Adrenal gland (tissue), 9 donors: ENCODE measurements at regions not wholly inside any gene's neighbourhood (a gene's known extent, or its start where the extent isn't known, plus 50 kb on each side); places are given as distances from the start of the nearest gene placed in this dataset.

Source experiments
- DNase-seq, 7 donors: peaks; one replicate each; pipeline ENCODE4 v3.0.0-alpha.2; 2019 to 2020
- H3K27ac ChIP-seq, 5 donors: fragments of 200-600 bp; sonication (generic) in 4 of 5; 1 replicate in 3 of 5; 2 replicates in 2 of 5; pipeline versions ENCODE4 v1.5.1 to v1.8.0; 2016 to 2020; ENCODE audit warnings: mild to moderate bottlenecking in 1 of 5
- H3K27me3 ChIP-seq: fragments of 200-600 bp; 2 replicates; pipeline ENCODE4 v1.8.0; 2021
- H3K36me3 ChIP-seq, 2 donors: fragments of 200-600 bp; replicated peaks in 1 of 2; 1 replicate in 1 of 2; 2 replicates in 1 of 2; pipeline versions ENCODE4 v1.5.1 to v1.8.0; 2018 to 2022
- H3K4me1 ChIP-seq, 2 donors: fragments of 200-600 bp; replicated peaks in 1 of 2; 1 replicate in 1 of 2; 2 replicates in 1 of 2; pipeline versions ENCODE4 v1.5.1 to v1.8.0; 2018 to 2021
- H3K4me3 ChIP-seq, 4 donors: fragments of 200-600 bp; sonication (generic) in 3 of 4; one replicate each; pipeline ENCODE4 v1.5.1; 2016 to 2018
- H3K9me3 ChIP-seq, 3 donors: fragments of 200-600 bp; sonication (generic) in 1 of 3; replicated peaks in 1 of 3; 1 replicate in 2 of 3; 2 replicates in 1 of 3; pipeline versions ENCODE4 v1.5.1 to v1.8.0; 2016 to 2021
- POLR2A ChIP-seq, 2 donors: fragments of 450-650 bp; IDR thresholded peaks; one replicate each; pipeline ENCODE4 v1.6.1; 2017; ENCODE audit warnings: antibody characterized with exemption in 2 of 2, mild to moderate bottlenecking in 2 of 2, moderate library complexity in 1 of 2
- WGBS, 4 donors: extraction: QIAGEN DNeasy Blood & Tissue Kit in 2 of 4; methylation state at CpG; one replicate each; pipeline versions ENCODE4 v1.1.5 to v1.1.7; 2013 to 2017; 5-methylcytosine and 5-hydroxymethylcytosine counted together
- intact Hi-C, 2 donors: fragments of 100-400 bp; cut with DNase I; formaldehyde crosslinking; loops; one replicate each; pipeline versions ENCODE4 v1.14.1 to v1.15.0; 2022 to 2023
- TF ChIP-seq, protein P1 (sequence below), 6 experiments: fragments of 450-650 bp in 4 of 6; fragments of 200-600 bp in 2 of 6; sonication (generic) in 1 of 6; IDR thresholded peaks; 1 replicate in 5 of 6; 2 replicates in 1 of 6; pipeline versions ENCODE4 v1.5.1 to v1.8.0; 2016 to 2021; ENCODE audit warnings: antibody characterized with exemption in 6 of 6, mild to moderate bottlenecking in 2 of 6, moderate library complexity in 1 of 6
- donor health status: healthy with polysubstance abuse.
- donor health status: Bipolar disorder and iron deficiency.
- donor health status: DM: yes; HTN: yes; CAD: no.
- donor health status: DM: no; HTN: no; CAD: no.
- donor health status: DM: no; HTN: no; CAD: no.

DNA sequence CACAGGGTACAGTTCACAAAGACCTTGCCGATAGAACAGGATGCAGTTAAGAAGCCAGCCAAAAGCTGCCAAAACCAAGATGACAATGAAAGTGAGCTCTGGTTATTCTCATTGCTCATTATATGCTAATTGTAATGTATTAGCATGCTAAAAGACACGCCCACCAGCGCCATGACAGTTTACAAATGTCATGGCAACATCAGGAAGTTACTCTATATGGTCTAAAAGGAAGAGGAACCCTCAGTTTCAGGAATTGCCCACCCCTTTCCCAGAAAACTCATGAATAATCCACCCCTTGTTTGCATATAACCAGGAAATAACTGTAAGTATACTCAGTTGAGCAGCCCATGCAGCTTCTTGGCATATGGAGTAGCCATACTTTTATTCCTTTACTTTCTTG is 748.7 kb downstream of the QKI start:
- intact Hi-C loops = no loop called here
- DNase-seq = no peak
- no peak overlapping the region for H3K27ac ChIP-seq
- no peaks in the 10 kb centered on the region for H3K36me3 ChIP-seq
- no peaks in the 10 kb centered on the region for H3K27me3 ChIP-seq
- H3K4me1 ChIP-seq = no peaks in the 10 kb centered on the region
- TF ChIP-seq, protein P1, sequence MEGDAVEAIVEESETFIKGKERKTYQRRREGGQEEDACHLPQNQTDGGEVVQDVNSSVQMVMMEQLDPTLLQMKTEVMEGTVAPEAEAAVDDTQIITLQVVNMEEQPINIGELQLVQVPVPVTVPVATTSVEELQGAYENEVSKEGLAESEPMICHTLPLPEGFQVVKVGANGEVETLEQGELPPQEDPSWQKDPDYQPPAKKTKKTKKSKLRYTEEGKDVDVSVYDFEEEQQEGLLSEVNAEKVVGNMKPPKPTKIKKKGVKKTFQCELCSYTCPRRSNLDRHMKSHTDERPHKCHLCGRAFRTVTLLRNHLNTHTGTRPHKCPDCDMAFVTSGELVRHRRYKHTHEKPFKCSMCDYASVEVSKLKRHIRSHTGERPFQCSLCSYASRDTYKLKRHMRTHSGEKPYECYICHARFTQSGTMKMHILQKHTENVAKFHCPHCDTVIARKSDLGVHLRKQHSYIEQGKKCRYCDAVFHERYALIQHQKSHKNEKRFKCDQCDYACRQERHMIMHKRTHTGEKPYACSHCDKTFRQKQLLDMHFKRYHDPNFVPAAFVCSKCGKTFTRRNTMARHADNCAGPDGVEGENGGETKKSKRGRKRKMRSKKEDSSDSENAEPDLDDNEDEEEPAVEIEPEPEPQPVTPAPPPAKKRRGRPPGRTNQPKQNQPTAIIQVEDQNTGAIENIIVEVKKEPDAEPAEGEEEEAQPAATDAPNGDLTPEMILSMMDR (IDR thresholded peaks at IDR 0.05) = no peak
- no peak for TF ChIP-seq POLR2A (IDR thresholded peaks at IDR 0.05)
- 54 to 82% (median 66%) methylated on average over 3 of the region's 3 CpGs for WGBS, 4 donors
- H3K9me3 ChIP-seq = no peaks in the 10 kb centered on the region
- H3K4me3 ChIP-seq = no peak overlapping the region

DNA sequence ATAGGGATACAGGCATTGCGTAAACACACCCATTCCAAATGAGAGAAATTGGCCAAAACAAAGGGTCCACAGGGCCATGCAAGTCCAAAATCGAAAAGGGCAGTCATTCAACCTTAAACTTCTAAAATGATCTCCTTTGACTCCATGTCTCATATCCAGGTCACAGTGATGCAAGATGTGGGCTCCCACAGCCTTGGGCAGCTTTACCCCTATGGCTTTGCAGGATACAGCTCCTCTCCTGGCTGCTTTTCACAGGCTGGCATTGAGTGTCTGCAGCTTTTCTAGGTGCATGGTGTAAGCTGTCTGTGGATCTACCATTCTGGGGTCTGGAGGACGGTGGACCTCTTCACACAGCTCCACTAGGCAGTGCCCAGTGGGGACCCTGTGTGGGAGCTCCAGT is 744.5 kb downstream of the QKI start:
- Histone ChIP-seq H3K36me3 (no peaks in the 10 kb centered on the region), H3K4me3 (no peak overlapping the region), H3K27ac (no peak overlapping the region), H3K4me1 (no peaks in the 10 kb centered on the region), H3K9me3 (no peaks in the 10 kb centered on the region), H3K27me3 (no peaks in the 10 kb centered on the region)
- intact Hi-C loops = no loop called here
- TF ChIP-seq, protein P1 (IDR thresholded peaks at IDR 0.05) = no peak
- no peak for TF ChIP-seq POLR2A (IDR thresholded peaks at IDR 0.05)
- 57 to 81% (median 74%) methylated on average over 3 of the region's 3 CpGs for WGBS, 4 donors
- no peak for DNase-seq

DNA sequence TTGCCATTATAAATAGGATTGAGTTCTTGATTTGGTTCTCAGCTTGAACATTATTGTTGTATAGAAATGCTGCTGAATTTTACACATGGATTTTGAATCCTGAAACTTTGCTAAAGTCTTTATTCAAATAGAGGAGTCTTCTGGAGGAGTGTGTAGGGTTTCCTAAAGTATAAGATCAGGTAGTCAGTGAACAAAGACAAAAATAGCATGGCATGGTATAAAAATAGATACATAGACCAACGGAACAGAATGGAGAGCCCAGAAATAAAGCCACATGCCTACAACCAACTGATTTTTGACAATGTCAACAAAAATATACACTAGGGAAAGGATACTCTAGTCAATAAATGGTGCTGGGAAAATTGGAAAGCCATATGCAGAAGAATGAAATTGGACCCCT is 740.1 kb downstream of the QKI start:
- H3K4me1 ChIP-seq = no peaks in the 10 kb centered on the region
- WGBS, 4 donors = 56 to 69% (median 66%) methylated on average over 1 of the region's 1 CpG
- H3K4me3 ChIP-seq = no peak overlapping the region
- intact Hi-C loops = no loop called here
- H3K36me3 ChIP-seq = no peaks in the 10 kb centered on the region
- H3K9me3 ChIP-seq = no peaks in the 10 kb centered on the region
- DNase-seq = no peak
- no peaks in the 10 kb centered on the region for H3K27me3 ChIP-seq
- TF ChIP-seq, protein P1 (IDR thresholded peaks at IDR 0.05) = no peak
- TF ChIP-seq POLR2A (IDR thresholded peaks at IDR 0.05) = no peak
- H3K27ac ChIP-seq = no peak overlapping the region

DNA sequence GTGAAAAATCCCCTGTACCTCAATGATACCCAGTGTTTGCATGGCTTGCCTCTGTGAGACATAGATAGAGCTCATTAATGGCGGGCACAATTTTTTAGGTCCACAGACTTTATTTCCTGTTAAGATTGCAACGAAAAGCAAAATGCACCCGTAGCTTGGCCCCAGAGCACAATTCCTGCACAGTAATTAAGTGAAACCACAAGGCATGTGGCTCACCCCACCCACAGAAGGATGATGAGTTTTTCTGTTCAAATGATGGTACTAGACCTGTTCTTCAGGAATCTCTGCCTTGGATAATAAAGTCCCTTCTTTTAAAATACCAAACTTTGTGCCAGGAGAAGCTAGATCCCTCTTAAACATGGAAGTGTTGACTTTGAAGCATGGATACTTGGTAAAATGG is 738.1 kb downstream of the QKI start:
- no peaks in the 10 kb centered on the region for H3K4me1 ChIP-seq
- DNase-seq = no peak
- no peaks in the 10 kb centered on the region for H3K36me3 ChIP-seq
- 71 to 89% (median 82%) methylated on average over 3 of the region's 3 CpGs for WGBS, 4 donors
- intact Hi-C loops = no loop called here
- no peaks in the 10 kb centered on the region for H3K9me3 ChIP-seq
- no peak overlapping the region for H3K4me3 ChIP-seq
- H3K27me3 ChIP-seq = no peaks in the 10 kb centered on the region
- no peak overlapping the region for H3K27ac ChIP-seq
- TF ChIP-seq, protein P1 (IDR thresholded peaks at IDR 0.05) = no peak
- TF ChIP-seq POLR2A (IDR thresholded peaks at IDR 0.05) = no peak
